A673 (cell line): ENCODE measurements at regions not wholly inside any gene's neighbourhood (a gene's known extent, or its start where the extent isn't known, plus 50 kb on each side); places are given as distances from the start of the nearest gene placed in this dataset.

Experiments used
- BruUV-seq: library from RNA; stranded (reverse); fragments of 400-500 nt; replicated peaks from 2 replicates; lab custom pipeline; 2021; lab: Mats Ljungman, UMichigan
- CTCF ChIA-PET: fragments of 300-600 bp; sonication (Branson Sonifier 250); formaldehyde crosslinking; loops from one replicate; lab custom pipeline; 2022; ENCODE audit warnings: antibody characterized with exemption; lab: Charles Lee
- POLR2A ChIA-PET: fragments of 300-600 bp; sonication (Branson Sonifier 250); formaldehyde crosslinking; loops from one replicate; lab custom pipeline; 2022; ENCODE audit warnings: antibody characterized with exemption; ENCODE audit not compliant: low non-redundant PET; lab: Charles Lee
- DNase-seq: peaks from one replicate; pipeline ENCODE4 v3.0.0-alpha.2; 2015; ENCODE audit warnings: low spot score
- H3K27ac ChIP-seq: fragments of 200-600 bp; sonication (generic); 2 replicates; pipeline ENCODE4 v1.5.1; 2016; ENCODE audit warnings: mixed run types, low read depth, mild to moderate bottlenecking, mixed read lengths, antibody characterized with exemption, low read length; ENCODE audit not compliant: poor library complexity, severe bottlenecking
- H3K27me3 ChIP-seq: fragments of 200-600 bp; sonication (generic); replicated peaks from 2 replicates; pipeline ENCODE4 v1.6.1; 2017; ENCODE audit warnings: mixed run types, low read depth, mild to moderate bottlenecking, mixed read lengths, antibody characterized with exemption, low read length; ENCODE audit not compliant: insufficient read depth, poor library complexity
- H3K36me3 ChIP-seq: fragments of 200-600 bp; sonication (generic); 2 replicates; pipeline ENCODE4 v1.6.1; 2016; ENCODE audit warnings: mixed run types, mild to moderate bottlenecking, mixed read lengths, antibody characterized with exemption, low read length; ENCODE audit not compliant: insufficient read depth, poor library complexity, severe bottlenecking
- H3K4me1 ChIP-seq: fragments of 200-600 bp; sonication (generic); 2 replicates; pipeline ENCODE4 v1.6.1; 2017; ENCODE audit warnings: mixed run types, mild to moderate bottlenecking, mixed read lengths, antibody characterized with exemption, low read length; ENCODE audit not compliant: insufficient read depth, poor library complexity, severe bottlenecking
- H3K4me3 ChIP-seq: fragments of 200-600 bp; sonication (generic); 2 replicates; pipeline ENCODE4 v1.5.1; 2016; ENCODE audit warnings: low read depth, mixed run types, mild to moderate bottlenecking, mixed read lengths, low read length; ENCODE audit not compliant: poor library complexity, severe bottlenecking
- H3K9me3 ChIP-seq: fragments of 200-600 bp; sonication (generic); 2 replicates; pipeline ENCODE4 v1.6.1; 2016; ENCODE audit warnings: mixed run types, low read depth, mild to moderate bottlenecking, mixed read lengths, antibody characterized with exemption, low read length; ENCODE audit not compliant: poor library complexity, severe bottlenecking
- EZH2 ChIP-seq: fragments of 200-600 bp; sonication (generic); IDR thresholded peaks from 2 replicates; pipeline ENCODE4 v1.6.1; 2017; ENCODE audit warnings: borderline replicate concordance, low read depth, mild to moderate bottlenecking, mixed read lengths, antibody characterized with exemption, low read length; ENCODE audit not compliant: poor library complexity, severe bottlenecking
- intact Hi-C: fragments of 100-400 bp; cut with micrococcal nuclease; formaldehyde crosslinking; loops from one replicate; pipeline ENCODE4 v1.10.0; 2022; ENCODE audit not compliant: unreplicated experiment
- TF ChIP-seq, protein P1 (sequence below): fragments of 300-800, 200-600 bp; sonication (generic); conservative IDR thresholded peaks from 2 replicates; pipeline ENCODE4 v1.5.1; 2017; ENCODE audit warnings: low read depth, mild to moderate bottlenecking, antibody characterized with exemption, low read length, moderate library complexity, mixed read lengths

- ChIA-PET CTCF (no interaction called here), POLR2A (no interaction called here)
- H3K27me3 ChIP-seq = no peaks in the 10 kb centered on the region
- H3K4me3 ChIP-seq = no peak overlapping the region
- H3K27ac ChIP-seq = no peak overlapping the region
- intact Hi-C loops = no loop called here
- TF ChIP-seq, protein P1, sequence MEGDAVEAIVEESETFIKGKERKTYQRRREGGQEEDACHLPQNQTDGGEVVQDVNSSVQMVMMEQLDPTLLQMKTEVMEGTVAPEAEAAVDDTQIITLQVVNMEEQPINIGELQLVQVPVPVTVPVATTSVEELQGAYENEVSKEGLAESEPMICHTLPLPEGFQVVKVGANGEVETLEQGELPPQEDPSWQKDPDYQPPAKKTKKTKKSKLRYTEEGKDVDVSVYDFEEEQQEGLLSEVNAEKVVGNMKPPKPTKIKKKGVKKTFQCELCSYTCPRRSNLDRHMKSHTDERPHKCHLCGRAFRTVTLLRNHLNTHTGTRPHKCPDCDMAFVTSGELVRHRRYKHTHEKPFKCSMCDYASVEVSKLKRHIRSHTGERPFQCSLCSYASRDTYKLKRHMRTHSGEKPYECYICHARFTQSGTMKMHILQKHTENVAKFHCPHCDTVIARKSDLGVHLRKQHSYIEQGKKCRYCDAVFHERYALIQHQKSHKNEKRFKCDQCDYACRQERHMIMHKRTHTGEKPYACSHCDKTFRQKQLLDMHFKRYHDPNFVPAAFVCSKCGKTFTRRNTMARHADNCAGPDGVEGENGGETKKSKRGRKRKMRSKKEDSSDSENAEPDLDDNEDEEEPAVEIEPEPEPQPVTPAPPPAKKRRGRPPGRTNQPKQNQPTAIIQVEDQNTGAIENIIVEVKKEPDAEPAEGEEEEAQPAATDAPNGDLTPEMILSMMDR = no peak
- TF ChIP-seq EZH2 = no peak
- H3K36me3 ChIP-seq = no peaks in the 10 kb centered on the region
- H3K4me1 ChIP-seq = no peaks in the 10 kb centered on the region
- no peak for DNase-seq
- H3K9me3 ChIP-seq = no peaks in the 10 kb centered on the region
- BruUV-seq = no TSS peak
Observed at GRCh38 chr20:24894967-24895366, 54.1 kb upstream of the CST7 start.

GRCh38 chr20:24895431-24895830, 53.6 kb upstream of the CST7 start:
- no peaks in the 10 kb centered on the region for H3K9me3 ChIP-seq
- ChIA-PET POLR2A (no interaction called here), CTCF (no interaction called here)
- no peaks in the 10 kb centered on the region for H3K36me3 ChIP-seq
- no peak overlapping the region for H3K4me3 ChIP-seq
- no peaks in the 10 kb centered on the region for H3K27me3 ChIP-seq
- no TSS peak for BruUV-seq
- intact Hi-C loops = no loop called here
- no peak overlapping the region for H3K27ac ChIP-seq
- TF ChIP-seq EZH2 = no peak
- TF ChIP-seq, protein P1 = no peak
- no peaks in the 10 kb centered on the region for H3K4me1 ChIP-seq
- DNase-seq = no peak

DNA sequence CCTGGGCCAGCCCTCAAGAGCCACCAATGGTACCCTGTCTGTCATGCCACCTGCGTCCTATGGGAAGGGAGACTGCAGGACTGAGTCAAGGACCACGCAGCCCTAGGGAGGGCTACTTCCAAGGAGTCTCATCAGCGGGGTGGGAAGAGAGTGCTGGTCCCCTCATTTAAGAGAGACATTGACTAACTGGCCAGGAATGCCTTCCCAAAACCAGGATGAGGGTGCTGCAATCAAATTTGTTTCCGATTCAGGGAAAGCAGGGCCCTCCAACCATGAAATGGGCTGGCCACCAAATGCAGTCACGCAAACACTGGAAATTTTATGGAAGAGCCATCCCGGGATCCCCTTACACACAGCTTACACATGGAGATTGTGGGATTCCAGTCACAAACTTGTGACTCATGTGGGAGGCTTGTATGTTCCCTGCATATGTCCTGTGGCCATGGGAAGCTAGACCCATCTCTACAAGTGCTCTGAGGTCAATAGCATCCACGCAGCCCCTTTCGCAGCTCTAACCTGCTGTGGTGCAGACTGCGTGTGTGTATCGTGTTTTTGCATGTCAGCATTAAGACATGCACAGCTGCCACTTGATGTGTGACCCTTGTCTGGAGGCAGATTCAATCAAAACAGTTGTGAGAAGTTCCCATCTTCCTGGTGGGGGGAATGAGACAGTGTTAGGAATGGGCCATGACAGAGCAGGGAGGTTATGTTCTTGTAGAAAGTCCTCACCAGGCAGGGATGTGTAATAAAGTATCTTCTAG, 53.0 kb upstream of the CST7 start:
- Histone ChIP-seq H3K9me3 (no peaks in the 10 kb centered on the region), H3K4me1 (no peaks in the 10 kb centered on the region), H3K27ac (no peak overlapping the region), H3K27me3 (no peaks in the 10 kb centered on the region), H3K36me3 (no peaks in the 10 kb centered on the region), H3K4me3 (no peak overlapping the region)
- no peak for TF ChIP-seq EZH2
- TF ChIP-seq, protein P1 = no peak
- no peak for DNase-seq
- intact Hi-C loops = no loop called here
- BruUV-seq = no TSS peak
- ChIA-PET POLR2A (no interaction called here), CTCF (no interaction called here)
